ENCODE measurements at regions not wholly inside any gene's neighbourhood (a gene's known extent, or its start where the extent isn't known, plus 50 kb on each side); places are given as distances from the start of the nearest gene placed in this dataset.
A peak's percentile ranks its signal among the peaks of the same experiment; 100 is the strongest.

GRCh38 chr1:178633056-178633455 is 92.0 kb upstream of the RALGPS2 start:
- intact Hi-C loops (cut with micrococcal nuclease; ENCODE audit: unreplicated experiment), result no loop called here
- Histone ChIP-seq H3K9me3 (ENCODE audit: insufficient read depth, low read depth) (no peaks in the 10 kb centered on the region), H2AFZ (no peak overlapping the region), H3K27me3 (ENCODE audit: insufficient read depth, low read depth) (no peaks in the 10 kb centered on the region), H3K36me3 (ENCODE audit: low read depth) (no peaks in the 10 kb centered on the region), H3K4me1 (replicated peaks; ENCODE audit: insufficient read depth) (0 out of 2 replicates have a peak, but pooled peaks cover 13% of the 10 kb centered on the region), H3K9me2 (ENCODE audit: insufficient read depth) (no peaks in the 10 kb centered on the region), H3K4me2 (no peak overlapping the region), H3K79me2 (ENCODE audit: low read depth) (no peaks in the 10 kb centered on the region), H3K4me3 (no peak overlapping the region), H3F3A (ENCODE audit: insufficient read depth, low read depth) (peaks cover 9% of the 10 kb centered on the region; the same call in 1 of the 2 replicates), H3K27ac (0 out of 2 replicates have a peak overlapping the region, but pooled peaks have one; percentile 18), H4K20me1 (ENCODE audit: insufficient read depth) (no peaks in the 10 kb centered on the region)
- ChIA-PET POLR2A (ENCODE audit: unreplicated experiment) (interaction anchor here (0.7 kb wide), 4 partner anchors 11 to 92 kb away, joined by 3 to 12 read pairs (median 6); partner anchors contain the start of gene RALGPS2), CTCF (interaction anchor here (0.5 kb wide), 1 partner anchor 37 kb away, joined by 3 read pairs; no protein-coding TSS in a partner anchor)
- TF ChIP-seq CTCF (conservative IDR thresholded peaks at IDR 0.05) (no peak), EZH2 (IDR thresholded peaks at IDR 0.05; ENCODE audit: low read depth) (no peak)
- peak; percentile 25 to 72 for DNase-seq
- no TSS peak for BruUV-seq (replicated peaks)

GRCh38 chr1:178634445-178634844 is 90.6 kb upstream of the RALGPS2 start:
- peaks cover 9% of the 10 kb centered on the region; the same call in 1 of the 2 replicates for H3F3A ChIP-seq (ENCODE audit: insufficient read depth, low read depth)
- BruUV-seq (replicated peaks), result no TSS peak
- DNase-seq, result no peak
- intact Hi-C loops (cut with micrococcal nuclease; ENCODE audit: unreplicated experiment), result no loop called here
- no peaks in the 10 kb centered on the region for H4K20me1 ChIP-seq (ENCODE audit: insufficient read depth)
- H3K27ac ChIP-seq, result no peak overlapping the region
- H2AFZ ChIP-seq, result no peak overlapping the region
- 0 out of 2 replicates have a peak, but pooled peaks cover 13% of the 10 kb centered on the region for H3K4me1 ChIP-seq (replicated peaks; ENCODE audit: insufficient read depth)
- H3K4me2 ChIP-seq, result no peak overlapping the region
- TF ChIP-seq EZH2 (IDR thresholded peaks at IDR 0.05; ENCODE audit: low read depth) (no peak), CTCF (conservative IDR thresholded peaks at IDR 0.05) (no peak)
- ChIA-PET CTCF (no interaction called here), POLR2A (ENCODE audit: unreplicated experiment) (no interaction called here)
- H3K9me2 ChIP-seq (ENCODE audit: insufficient read depth), result no peaks in the 10 kb centered on the region
- no peaks in the 10 kb centered on the region for H3K9me3 ChIP-seq (ENCODE audit: insufficient read depth, low read depth)
- no peak overlapping the region for H3K4me3 ChIP-seq
- no peaks in the 10 kb centered on the region for H3K27me3 ChIP-seq (ENCODE audit: insufficient read depth, low read depth)
- H3K79me2 ChIP-seq (ENCODE audit: low read depth), result no peaks in the 10 kb centered on the region
- no peaks in the 10 kb centered on the region for H3K36me3 ChIP-seq (ENCODE audit: low read depth)

GRCh38 chr1:178637841-178638240 is 87.2 kb upstream of the RALGPS2 start:
- H3K4me3 ChIP-seq, result no peak overlapping the region
- H3K9me3 ChIP-seq (ENCODE audit: insufficient read depth, low read depth), result no peaks in the 10 kb centered on the region
- intact Hi-C loops (cut with micrococcal nuclease; ENCODE audit: unreplicated experiment), result no loop called here
- TF ChIP-seq CTCF (conservative IDR thresholded peaks at IDR 0.05), result no peak
- no peak for TF ChIP-seq EZH2 (IDR thresholded peaks at IDR 0.05; ENCODE audit: low read depth)
- no peaks in the 10 kb centered on the region for H3K9me2 ChIP-seq (ENCODE audit: insufficient read depth)
- POLR2A ChIA-PET (ENCODE audit: unreplicated experiment), result interaction anchor here (0.6 to 0.7 kb wide), 2 partner anchors 12 to 42 kb away, joined by 4 to 15 read pairs; no protein-coding TSS in a partner anchor
- H2AFZ ChIP-seq, result no peak overlapping the region
- peaks cover 8% of the 10 kb centered on the region; the same call in 1 of the 2 replicates for H3F3A ChIP-seq (ENCODE audit: insufficient read depth, low read depth)
- H3K79me2 ChIP-seq (ENCODE audit: low read depth), result no peaks in the 10 kb centered on the region
- H3K27me3 ChIP-seq (ENCODE audit: insufficient read depth, low read depth), result no peaks in the 10 kb centered on the region
- no peaks in the 10 kb centered on the region for H4K20me1 ChIP-seq (ENCODE audit: insufficient read depth)
- H3K4me2 ChIP-seq, result no peak overlapping the region
- H3K36me3 ChIP-seq (ENCODE audit: low read depth), result no peaks in the 10 kb centered on the region
- CTCF ChIA-PET, result no interaction called here
- DNase-seq, result no peak
- BruUV-seq (replicated peaks), result no TSS peak
- H3K27ac ChIP-seq, result no peak overlapping the region
- H3K4me1 ChIP-seq (replicated peaks; ENCODE audit: insufficient read depth), result 0 out of 2 replicates have a peak, but pooled peaks cover 9% of the 10 kb centered on the region

All from PC-9 (cell line).